HG03469 (cell line): ENCODE measurements at regions not wholly inside any gene's neighbourhood (a gene's known extent, or its start where the extent isn't known, plus 50 kb on each side); places are given as distances from the start of the nearest gene placed in this dataset.

Experiments
- ATAC-seq: cut with Tn5 transposase; IDR thresholded peaks from one replicate; pipeline ENCODE4 v1.9.1; 2021; ENCODE audit warnings: mild to moderate bottlenecking, moderate library complexity, moderate number of reproducible peaks; ENCODE audit not compliant: unreplicated experiment

DNA sequence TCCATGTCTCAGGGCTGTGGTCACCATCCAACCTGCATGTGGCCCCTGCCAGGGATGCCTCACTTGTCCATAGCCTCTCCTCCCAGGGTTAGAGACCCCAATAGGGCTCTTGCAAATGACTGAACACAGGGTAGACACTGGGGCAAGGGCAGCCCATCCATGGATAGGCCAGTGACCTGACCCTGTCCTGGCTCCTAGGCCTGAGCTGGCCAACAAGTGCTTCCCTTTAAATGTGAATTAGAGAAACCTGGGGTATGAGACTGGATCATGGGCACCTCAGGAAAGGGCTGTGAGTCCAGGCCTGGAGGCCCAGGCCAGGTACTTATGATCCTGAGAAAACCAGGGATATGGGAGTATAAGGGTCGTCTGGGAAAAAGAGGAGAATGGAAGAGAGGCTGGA, 64.5 kb downstream of the COPS8 start:
- ATAC-seq: no peak

DNA sequence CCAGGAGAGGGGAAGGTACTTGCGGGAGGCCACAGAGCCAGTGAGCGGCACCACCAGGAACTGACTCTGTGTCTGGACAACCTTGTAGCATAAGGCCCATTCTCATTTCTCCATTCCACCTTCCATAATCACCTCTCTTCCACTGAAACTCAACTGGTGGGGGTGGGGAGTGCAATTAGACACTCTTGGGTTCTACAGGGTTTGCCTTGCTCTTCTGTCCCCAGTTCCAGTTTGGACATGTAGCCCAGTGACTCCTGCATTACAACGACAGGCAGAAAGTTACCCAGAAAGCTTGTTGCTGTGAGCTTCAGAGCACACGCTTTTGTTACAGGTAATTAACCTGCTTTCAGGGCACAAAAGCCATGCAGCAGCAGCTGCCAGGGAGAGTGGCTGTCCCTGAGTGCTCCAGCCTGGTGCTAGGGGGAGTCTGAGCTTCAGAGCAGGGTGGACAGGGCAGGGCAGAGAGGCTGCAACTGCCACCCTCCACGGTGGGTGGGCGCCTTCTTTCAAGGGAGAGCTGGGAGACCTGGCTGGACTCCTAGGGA, 65.2 kb downstream of the COPS8 start:
- ATAC-seq: no peak

- no peak for ATAC-seq
These were observed 66.7 kb downstream of the COPS8 start for GRCh38 chr2:237152361-237152760.

DNA sequence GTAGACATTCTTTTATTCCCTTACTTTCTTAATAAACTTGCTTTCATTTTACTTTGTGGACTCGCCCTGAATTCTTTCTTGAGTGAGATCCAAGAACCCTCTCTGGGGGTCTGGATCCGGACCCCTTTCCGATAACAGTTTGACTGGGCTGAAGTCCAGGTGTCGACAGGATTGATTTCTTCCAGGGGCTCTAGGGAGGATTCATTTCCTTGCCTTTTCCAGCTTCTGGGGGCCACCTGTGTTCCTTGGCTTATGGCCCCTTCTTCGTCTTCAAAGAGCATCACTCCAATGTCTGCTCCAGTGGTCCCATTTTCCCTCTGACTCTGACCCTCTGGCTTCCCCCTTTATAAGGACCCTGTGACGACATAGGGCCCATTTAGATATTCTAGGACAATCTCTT, 67.5 kb downstream of the COPS8 start:
- ATAC-seq: no peak

- no peak for ATAC-seq
These were observed 68.5 kb downstream of the COPS8 start for GRCh38 chr2:237154082-237154638.

GRCh38 chr2:237154884-237155851, 69.5 kb downstream of the COPS8 start:
- ATAC-seq: no peak

DNA sequence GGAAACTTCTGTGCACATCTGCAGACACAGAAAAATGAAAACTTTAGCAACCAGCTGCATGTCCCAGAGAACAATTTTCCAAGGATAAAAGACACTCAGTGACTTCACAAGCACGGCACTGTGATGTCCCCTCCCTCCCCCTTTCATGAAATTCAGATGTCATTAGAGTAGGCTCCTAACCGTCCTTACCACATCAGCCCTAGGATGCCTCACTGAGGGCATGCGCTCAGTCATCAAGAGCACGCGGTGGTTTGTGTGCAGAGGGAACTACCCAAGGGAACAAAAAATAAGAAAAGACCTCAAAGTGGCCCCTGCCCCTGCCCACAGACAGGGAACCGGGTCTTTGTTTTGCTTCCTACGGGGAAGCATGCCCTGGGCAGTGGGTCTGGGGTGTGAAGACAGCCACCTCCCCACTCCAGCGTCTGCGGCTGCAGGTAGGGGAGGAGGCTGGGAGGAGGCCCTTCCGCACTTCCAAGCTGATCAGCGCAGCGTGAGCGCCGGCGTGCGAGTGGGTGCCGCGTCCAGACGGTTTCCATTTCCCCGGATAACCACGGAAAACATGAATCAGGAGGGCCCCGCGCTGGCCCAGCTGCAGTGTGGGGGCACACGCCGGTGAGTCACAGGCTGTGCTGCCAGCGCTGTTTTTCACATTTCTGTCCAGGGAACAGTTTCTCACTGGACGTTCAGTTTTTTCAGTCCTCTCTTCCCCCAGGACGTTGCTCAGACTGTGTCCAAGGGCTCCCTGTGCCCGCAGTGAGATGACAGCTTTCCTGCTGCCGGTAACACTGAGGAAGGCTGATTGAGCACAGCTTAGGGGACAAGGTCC, 70.6 kb downstream of the COPS8 start:
- no peak for ATAC-seq

- no peak for ATAC-seq
These were observed 71.4 kb downstream of the COPS8 start for GRCh38 chr2:237156857-237157779.

DNA sequence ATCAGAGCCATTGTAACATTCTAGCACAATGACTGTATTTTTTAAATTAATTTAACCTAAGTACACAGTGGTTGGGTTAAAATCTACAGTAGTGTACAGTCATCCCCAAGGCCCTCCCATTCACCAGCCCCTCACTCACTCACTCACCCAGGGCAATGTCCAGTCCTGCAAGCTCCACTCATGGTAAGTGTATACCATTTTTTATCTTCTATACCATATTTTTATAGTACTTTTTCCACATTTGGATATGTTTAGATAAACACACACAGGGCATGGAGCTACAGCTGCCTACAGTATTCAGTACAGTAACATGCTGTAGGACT, 72.1 kb downstream of the COPS8 start:
- no peak for ATAC-seq

DNA sequence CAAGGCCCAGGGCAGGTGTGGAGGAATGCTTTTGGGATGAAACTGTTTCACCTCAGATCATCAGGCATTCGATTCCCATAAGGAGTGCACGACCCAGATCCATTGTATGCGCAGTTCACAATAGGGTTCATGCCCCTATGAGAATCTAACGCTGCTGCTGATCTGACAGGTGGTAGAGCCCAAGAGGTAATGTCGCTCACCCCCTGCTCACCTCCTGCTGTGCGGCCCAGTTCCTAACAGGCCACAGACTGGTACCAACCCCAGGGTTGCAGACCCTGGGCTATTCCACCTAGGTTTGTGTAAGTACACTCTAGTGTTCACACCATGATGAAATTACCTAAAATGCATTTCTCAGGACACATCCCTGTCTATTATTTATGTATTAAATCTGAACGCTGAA, 72.5 kb downstream of the COPS8 start:
- no peak for ATAC-seq

- ATAC-seq: no peak
These were observed 73.6 kb downstream of the COPS8 start for GRCh38 chr2:237159006-237159911.

DNA sequence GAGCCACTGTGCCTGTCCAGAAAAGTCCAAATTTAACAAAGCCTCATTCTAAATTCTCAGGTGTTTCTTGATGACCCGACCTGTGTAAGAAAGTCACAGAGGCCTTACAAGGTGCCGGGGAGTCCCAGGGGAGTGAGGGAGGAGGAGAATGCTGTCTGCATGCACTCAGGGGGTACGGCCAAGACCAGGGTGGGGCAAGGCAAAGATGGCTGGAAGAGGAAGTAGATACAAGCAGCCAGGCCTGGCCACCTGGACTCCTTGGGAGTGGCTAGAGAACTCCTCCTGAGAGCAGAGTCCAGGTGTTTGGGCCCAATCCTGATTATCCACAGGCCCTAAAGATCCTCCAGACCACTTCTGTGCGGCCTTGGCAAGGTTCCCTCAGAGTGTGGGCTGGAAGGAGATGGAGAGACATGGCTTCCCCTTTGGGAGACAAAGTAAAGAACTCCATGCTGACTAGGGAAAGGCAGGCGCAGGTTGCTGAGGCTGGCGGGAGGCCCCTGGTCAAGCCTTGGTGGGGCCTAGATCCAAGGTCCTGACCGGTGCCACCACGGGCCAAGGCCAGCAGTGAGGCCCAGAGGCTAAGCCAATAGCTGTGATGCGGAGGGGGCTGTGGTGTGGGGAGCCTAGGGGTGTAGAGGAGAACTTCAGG, 74.7 kb downstream of the COPS8 start:
- ATAC-seq: no peak

- no peak for ATAC-seq
These were observed 75.5 kb downstream of the COPS8 start for GRCh38 chr2:237161189-237161588.

DNA sequence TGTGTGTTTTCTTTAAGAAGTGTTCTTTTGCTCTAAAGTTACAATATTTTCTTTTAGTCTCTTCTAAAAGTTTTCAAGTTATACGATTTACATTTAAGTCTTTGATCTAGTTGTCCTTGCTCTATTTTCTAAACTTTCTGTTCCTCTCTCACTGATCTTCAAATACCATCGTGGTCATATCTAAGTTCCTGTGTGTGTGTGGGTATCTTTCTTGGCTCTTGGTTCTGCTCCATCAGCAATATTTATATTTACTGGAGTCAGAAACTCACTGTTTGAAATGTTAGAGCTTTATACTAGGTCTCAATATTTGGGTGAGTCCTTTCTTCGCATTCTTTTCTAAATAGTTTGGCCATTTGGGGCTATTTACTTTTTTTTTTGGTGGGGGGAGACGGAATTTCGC, 77.3 kb downstream of the COPS8 start:
- no peak for ATAC-seq

DNA sequence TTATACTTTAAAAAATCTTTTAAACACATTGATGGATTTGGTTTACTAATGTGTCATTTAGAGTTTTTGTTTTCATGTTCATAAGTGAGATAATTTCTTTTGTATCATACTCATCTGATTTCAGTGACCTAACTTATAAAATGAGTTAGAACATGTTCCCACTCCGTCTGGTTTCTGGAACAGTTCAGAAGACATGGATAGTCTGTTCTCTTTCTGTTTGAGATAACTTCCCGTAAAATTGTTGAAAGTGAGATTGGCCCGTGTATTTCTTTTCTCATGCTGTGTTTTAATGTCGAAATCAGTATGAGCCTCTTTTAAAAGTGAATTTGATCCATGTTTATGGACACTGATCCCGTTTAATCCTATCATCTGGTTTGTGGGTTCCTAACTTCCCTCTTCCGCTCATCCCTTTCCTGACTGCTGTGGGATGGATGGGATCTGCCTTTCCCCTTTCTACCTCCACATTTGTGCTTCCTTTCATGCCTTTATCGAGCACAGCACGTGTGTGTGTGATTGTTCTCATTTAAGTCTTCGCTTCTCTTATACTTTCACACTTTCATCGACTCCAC, 78.9 kb downstream of the COPS8 start:
- ATAC-seq: no peak

GRCh38 chr2:237165405-237166276, 80.0 kb downstream of the COPS8 start:
- no peak for ATAC-seq

GRCh38 chr2:237167038-237167437, 81.3 kb downstream of the COPS8 start:
- no peak for ATAC-seq

DNA sequence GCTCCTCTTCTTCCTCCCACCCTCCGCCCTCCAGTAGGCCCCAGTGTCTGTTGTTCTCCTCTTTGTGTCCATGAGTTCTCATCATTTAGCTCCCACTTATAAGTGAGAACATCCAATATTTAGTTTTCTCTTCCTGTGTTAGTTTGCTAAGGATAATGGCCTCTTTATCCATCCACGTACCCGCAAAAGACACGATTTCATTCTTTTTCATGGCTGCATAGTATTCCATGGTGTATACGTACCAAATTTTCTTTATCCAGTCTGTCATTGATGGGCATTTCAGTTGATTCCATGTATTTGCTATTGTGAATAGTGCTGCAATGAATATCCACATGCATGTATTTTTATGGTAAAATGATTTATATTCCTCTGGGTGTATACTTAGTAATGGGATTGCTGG, 82.2 kb downstream of the COPS8 start:
- ATAC-seq: no peak
